ENCODE measurements at regions not wholly inside any gene's neighbourhood (a gene's known extent, or its start where the extent isn't known, plus 50 kb on each side); places are given as distances from the start of the nearest gene placed in this dataset.

- TF ChIP-seq CTCF (IDR thresholded peaks at IDR 0.05; ENCODE audit: extremely low read depth, missing control alignments) = no peak
- DNase-seq (ENCODE audit: low spot score) = no peak
Observed at GRCh38 chr1:189678779-189679178, 798.9 kb downstream of the BRINP3 start.

GRCh38 chr1:189681252-189681919, 796.3 kb downstream of the BRINP3 start:
- TF ChIP-seq CTCF (IDR thresholded peaks at IDR 0.05; ENCODE audit: extremely low read depth, missing control alignments) = no peak

GRCh38 chr1:189682591-189682990, 795.1 kb downstream of the BRINP3 start:
- TF ChIP-seq CTCF (IDR thresholded peaks at IDR 0.05; ENCODE audit: extremely low read depth, missing control alignments) = no peak
- DNase-seq (ENCODE audit: low spot score) = no peak

More at GRCh38 chr1:189681252-189681919, 796.3 kb downstream of the BRINP3 start:
- no peak for DNase-seq (ENCODE audit: low spot score)

- TF ChIP-seq CTCF (IDR thresholded peaks at IDR 0.05; ENCODE audit: extremely low read depth, missing control alignments) = no peak
- DNase-seq (ENCODE audit: low spot score) = no peak
Observed at GRCh38 chr1:189686288-189686687, 791.4 kb downstream of the BRINP3 start.

- DNase-seq (ENCODE audit: low spot score) = no peak
- no peak for TF ChIP-seq CTCF (IDR thresholded peaks at IDR 0.05; ENCODE audit: extremely low read depth, missing control alignments)
Observed at GRCh38 chr1:189693140-189693539, 784.5 kb downstream of the BRINP3 start.

GRCh38 chr1:189696297-189696696, 781.4 kb downstream of the BRINP3 start:
- TF ChIP-seq CTCF (IDR thresholded peaks at IDR 0.05; ENCODE audit: extremely low read depth, missing control alignments) = no peak
- no peak for DNase-seq (ENCODE audit: low spot score)

GRCh38 chr1:189697113-189697512, 780.6 kb downstream of the BRINP3 start:
- no peak for TF ChIP-seq CTCF (IDR thresholded peaks at IDR 0.05; ENCODE audit: extremely low read depth, missing control alignments)
- DNase-seq (ENCODE audit: low spot score) = no peak
